AG09309 (cell line): ENCODE measurements at regions not wholly inside any gene's neighbourhood (a gene's known extent, or its start where the extent isn't known, plus 50 kb on each side); places are given as distances from the start of the nearest gene placed in this dataset.

ENCODE experiments used
- DNase-seq: peaks from one replicate; pipeline ENCODE4 v3.0.0-alpha.2; 2010; ENCODE audit warnings: low read depth
- H3K4me3 ChIP-seq: 2 replicates; pipeline ENCODE4 v1.5.1; 2011; ENCODE audit warnings: mild to moderate bottlenecking, low read depth, low read length, moderate library complexity; ENCODE audit not compliant: control insufficient read depth
- CTCF ChIP-seq: IDR thresholded peaks from 2 replicates; pipeline ENCODE4 v1.5.1; 2011; ENCODE audit warnings: mild to moderate bottlenecking, low read depth, low read length, inconsistent platforms; ENCODE audit not compliant: insufficient read depth, control insufficient read depth; ENCODE audit errors: missing control alignments

GRCh38 chr7:98722402-98722801 is 105.3 kb downstream of the NPTX2 start:
- TF ChIP-seq CTCF, result no peak
- H3K4me3 ChIP-seq, result no peak overlapping the region
- no peak for DNase-seq

- TF ChIP-seq CTCF, result no peak
- DNase-seq, result no peak
- no peak overlapping the region for H3K4me3 ChIP-seq
Observed at GRCh38 chr7:98724591-98724990, 107.5 kb downstream of the NPTX2 start.

GRCh38 chr7:98727146-98727709 is 110.1 kb downstream of the NPTX2 start:
- no peak for DNase-seq
- H3K4me3 ChIP-seq, result no peak overlapping the region
- no peak for TF ChIP-seq CTCF

GRCh38 chr7:98728555-98728954 is 111.5 kb downstream of the NPTX2 start:
- no peak overlapping the region for H3K4me3 ChIP-seq
- TF ChIP-seq CTCF, result no peak

GRCh38 chr7:98729121-98729520 is 112.0 kb downstream of the NPTX2 start:
- no peak for DNase-seq
- no peak for TF ChIP-seq CTCF
- H3K4me3 ChIP-seq, result no peak overlapping the region

More at GRCh38 chr7:98728555-98728954, 111.5 kb downstream of the NPTX2 start:
- no peak for DNase-seq

GRCh38 chr7:98730326-98730725 is 113.2 kb downstream of the NPTX2 start:
- no peak for TF ChIP-seq CTCF
- DNase-seq, result no peak
- no peak overlapping the region for H3K4me3 ChIP-seq

GRCh38 chr7:98731651-98732050 is 114.6 kb downstream of the NPTX2 start:
- no peak for DNase-seq
- TF ChIP-seq CTCF, result no peak
- H3K4me3 ChIP-seq, result no peak overlapping the region
